ENCODE measurements at regions not wholly inside any gene's neighbourhood (a gene's known extent, or its start where the extent isn't known, plus 50 kb on each side); places are given as distances from the start of the nearest gene placed in this dataset.

DNA sequence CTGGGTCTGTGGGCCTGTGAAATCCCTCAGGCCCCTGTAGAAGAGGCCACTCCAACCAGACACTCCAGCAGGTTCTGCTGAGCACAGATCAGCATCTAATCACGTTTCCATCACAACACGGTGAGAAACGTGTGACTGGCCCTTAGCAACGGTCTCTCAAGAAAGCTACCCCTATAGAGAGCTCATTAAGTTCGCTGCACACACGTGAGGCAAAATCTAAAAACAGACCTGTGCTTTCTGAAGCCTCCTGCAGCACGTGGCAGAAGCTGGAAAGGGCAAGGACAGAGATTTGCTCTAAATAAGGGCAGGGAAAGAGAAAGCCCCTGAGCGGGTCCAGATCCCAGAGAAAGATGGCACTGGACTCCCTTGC is 56.5 kb downstream of the GPR6 start:
- Histone ChIP-seq H3K79me2 (ENCODE audit: insufficient read depth, low read length) (no peaks in the 10 kb centered on the region), H2BK5ac (ENCODE audit: insufficient read length, low read length) (no peak overlapping the region), H4K20me1 (ENCODE audit: control insufficient read depth, insufficient read depth, insufficient read length) (no peaks in the 10 kb centered on the region), H4K91ac (ENCODE audit: insufficient read length, low read depth, low read length) (no peak overlapping the region), H3K23me2 (ENCODE audit: insufficient read length, low read depth, low read length, poor library complexity, severe bottlenecking) (no peaks in the 10 kb centered on the region), H2BK12ac (ENCODE audit: insufficient read length, low read depth, low read length) (no peak overlapping the region), H3K9ac (ENCODE audit: extremely low read depth, insufficient read length, low read length) (no peak overlapping the region), H2BK120ac (ENCODE audit: low read depth, low read length, poor library complexity, severe bottlenecking) (no peak overlapping the region), H2BK15ac (ENCODE audit: low read depth, low read length) (no peak overlapping the region), H3K9me3 (ENCODE audit: control insufficient read depth, low read depth, low read length) (no peaks in the 10 kb centered on the region), H2AK5ac (ENCODE audit: insufficient read length, low read length) (no peak overlapping the region), H3K4ac (ENCODE audit: low read depth, low read length) (no peak overlapping the region), H3K79me1 (ENCODE audit: insufficient read depth, low read depth, low read length, poor library complexity, severe bottlenecking) (no peaks in the 10 kb centered on the region), H3K56ac (ENCODE audit: insufficient read length, low read depth, low read length) (no peak overlapping the region), H3T11ph (ENCODE audit: low read length) (no peak overlapping the region), H4K8ac (replicated peaks; ENCODE audit: insufficient read length, low read depth, low read length) (no peak overlapping the region), H2AFZ (ENCODE audit: low read length) (no peak overlapping the region), H3K4me1 (ENCODE audit: insufficient read depth, low read length) (no peaks in the 10 kb centered on the region; the same call in 1 of the 2 replicates), H3K18ac (ENCODE audit: insufficient read length, low read depth, low read length) (no peak overlapping the region), H3K23ac (ENCODE audit: insufficient read length, low read depth, low read length) (no peak overlapping the region), H3K4me2 (ENCODE audit: insufficient read depth, insufficient read length, low read length) (no peak overlapping the region), H2BK20ac (ENCODE audit: low read depth, low read length, poor library complexity, severe bottlenecking) (no peak overlapping the region), H3K14ac (ENCODE audit: insufficient read depth, low read length) (no peak overlapping the region), H4K5ac (ENCODE audit: insufficient read length, low read depth, low read length) (no peak overlapping the region), H3K27me3 (ENCODE audit: insufficient read depth, low read length) (no peaks in the 10 kb centered on the region), H3K27ac (ENCODE audit: insufficient read length, low read depth, low read length) (no peak overlapping the region)
- no CpG with 5 or more reads among the region's 8 CpGs for WGBS (ENCODE audit: extremely low coverage, insufficient read length, low lambda C conversion rate)
- Mint-ChIP-seq H3K9me3 (no peaks in the 10 kb centered on the region), H3K27me3 (ENCODE audit: low read depth) (peaks cover 2% of the 10 kb centered on the region), H3K4me1 (peaks cover 5 to 8% of the 10 kb centered on the region in 2 experiments), H3K36me3 (ENCODE audit: insufficient read depth in 1 of 3, low read depth in 3 of 3) (no peaks in the 10 kb centered on the region; a peak in 1 of 7 replicates), H3K4me3 (no peak overlapping the region), H3K27ac (no peak overlapping the region; a peak in 1 of 7 replicates)
- TF ChIP-seq CTCF (conservative IDR thresholded peaks at IDR 0.05): no peak
- no peak for DNase-seq
